ENCODE measurements at regions not wholly inside any gene's neighbourhood (a gene's known extent, or its start where the extent isn't known, plus 50 kb on each side); places are given as distances from the start of the nearest gene placed in this dataset.

- no peak for DNase-seq
These were observed 125.9 kb upstream of the OSMR start for GRCh38 chr5:38719916-38720315.

GRCh38 chr5:38720554-38721361 is 125.1 kb upstream of the OSMR start:
- no peak for DNase-seq

- DNase-seq = no peak
These were observed 122.9 kb upstream of the OSMR start for GRCh38 chr5:38722918-38723317.

DNA sequence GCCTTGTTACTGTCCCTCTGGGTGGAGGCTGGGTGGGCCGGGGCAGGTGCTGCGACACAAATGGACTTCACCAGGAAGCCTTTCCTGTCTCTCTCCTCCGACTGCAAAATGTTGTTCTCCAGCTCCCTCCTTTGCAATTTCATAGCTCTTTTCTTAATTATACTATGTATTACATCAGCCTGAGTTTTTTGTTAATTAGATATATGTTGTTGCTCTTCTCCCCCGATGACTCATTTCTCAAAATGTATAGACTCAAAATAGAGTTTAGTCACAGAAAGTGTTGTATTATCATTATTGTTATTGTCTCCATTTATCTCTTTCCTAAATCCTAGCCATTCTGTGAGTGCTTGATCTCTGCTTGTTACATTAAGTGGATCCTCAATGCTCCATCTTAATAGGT is 122.4 kb upstream of the OSMR start:
- no peak for DNase-seq

GRCh38 chr5:38724301-38725030 is 121.3 kb upstream of the OSMR start:
- DNase-seq = no peak

GRCh38 chr5:38725371-38725865 is 120.4 kb upstream of the OSMR start:
- no peak for DNase-seq

DNA sequence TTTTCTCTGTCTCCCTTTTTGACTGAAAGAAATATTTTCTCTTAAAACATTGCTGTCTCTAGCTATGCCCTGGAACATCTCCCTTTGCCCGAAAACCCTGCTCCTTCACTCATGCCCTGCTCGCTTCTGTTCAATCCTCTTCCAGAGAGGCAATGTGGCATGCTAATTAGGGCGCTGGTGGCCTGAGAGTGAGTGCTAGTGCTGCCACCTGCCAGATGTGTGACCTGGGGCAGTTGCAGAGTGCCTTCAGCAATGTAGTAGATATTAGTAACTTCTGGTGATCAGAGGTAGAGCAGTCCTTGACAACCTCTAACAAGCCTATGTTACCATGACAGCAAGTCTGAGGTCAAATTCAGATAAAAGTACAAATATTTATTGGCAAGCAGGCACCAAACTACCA is 119.5 kb upstream of the OSMR start:
- no peak for DNase-seq

- DNase-seq = no peak
These were observed 117.8 kb upstream of the OSMR start for GRCh38 chr5:38728029-38728428.

DNA sequence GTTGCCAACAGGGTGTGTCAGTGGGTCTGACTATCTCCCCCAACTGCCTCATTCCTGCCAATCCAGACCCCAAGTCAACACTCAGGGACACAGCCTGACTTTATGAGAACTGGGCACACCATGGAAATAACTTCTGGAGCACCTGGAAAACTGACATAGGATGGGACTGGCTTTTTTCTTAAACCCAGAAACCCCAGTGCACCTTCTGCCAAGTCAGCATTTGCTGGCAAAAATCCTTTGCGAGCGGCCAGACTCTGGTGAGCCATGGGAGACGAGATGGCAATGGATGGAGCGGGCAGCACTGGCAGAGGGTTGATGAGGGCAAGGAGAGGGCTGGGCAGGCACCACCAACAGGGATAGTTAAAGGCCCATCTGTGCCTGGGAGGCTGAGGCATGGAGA is 114.4 kb upstream of the OSMR start:
- no peak for DNase-seq

DNA sequence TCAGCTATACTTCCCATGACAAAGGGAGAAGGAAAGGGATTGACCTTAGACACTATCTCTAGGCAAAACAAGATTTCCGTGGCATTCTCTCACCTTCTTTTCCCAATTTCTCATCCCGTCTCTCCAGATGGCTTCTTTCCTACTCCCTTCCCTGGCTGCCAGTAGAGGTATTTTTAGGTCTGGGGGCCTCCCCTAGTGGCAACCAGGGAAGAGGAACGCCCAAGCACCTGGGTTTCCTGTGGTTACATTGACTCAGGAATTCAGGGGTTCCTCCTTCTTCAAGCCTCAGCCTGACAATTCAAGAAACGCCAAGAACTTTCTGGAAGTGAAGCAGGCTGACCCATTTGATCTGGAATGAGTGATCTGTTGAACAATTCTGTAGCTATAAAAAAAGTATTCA is 111.5 kb upstream of the OSMR start:
- DNase-seq = no peak

GRCh38 chr5:38736089-38736488 is 109.7 kb upstream of the OSMR start:
- DNase-seq = no peak

DNA sequence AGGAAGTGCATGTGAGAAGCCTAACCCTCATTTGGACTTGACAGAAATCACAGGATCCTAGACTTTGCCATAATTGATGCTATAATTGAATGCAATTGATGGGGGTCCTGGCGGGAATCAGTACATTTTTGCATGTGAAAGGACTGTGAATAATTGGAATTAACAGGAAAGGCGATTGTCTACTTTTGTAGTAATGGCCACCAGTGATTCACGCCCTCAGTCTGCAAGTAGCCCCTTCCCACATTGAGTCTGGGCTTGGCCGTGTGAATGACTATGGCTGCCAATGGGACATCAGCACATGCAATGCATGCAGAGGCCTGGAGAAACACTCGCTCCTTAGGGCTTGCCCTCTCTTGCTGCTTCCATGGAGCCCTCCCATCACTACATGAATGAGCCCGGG is 107.8 kb upstream of the OSMR start:
- DNase-seq = no peak

GRCh38 chr5:38739011-38739704 is 106.7 kb upstream of the OSMR start:
- peak; percentile 36 for DNase-seq

DNA sequence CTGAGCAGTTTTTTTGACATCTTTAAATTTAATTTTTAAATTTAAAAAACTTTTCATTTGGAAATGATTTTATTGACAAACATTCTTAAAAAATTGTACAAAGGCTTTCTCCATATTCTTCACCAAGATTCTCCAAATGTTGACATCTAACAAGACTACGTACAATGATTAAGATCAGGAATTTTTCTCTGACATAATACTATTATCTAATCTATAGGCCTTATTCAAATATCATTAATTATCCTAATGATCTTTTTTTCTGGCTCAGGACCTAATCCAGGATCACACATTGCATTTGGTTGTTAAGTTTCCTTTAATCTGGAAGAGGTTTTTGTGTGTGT is 106.1 kb upstream of the OSMR start:
- DNase-seq = no peak

- no peak for DNase-seq
These were observed 103.0 kb upstream of the OSMR start for GRCh38 chr5:38742821-38743220.

GRCh38 chr5:38743562-38743961 is 102.2 kb upstream of the OSMR start:
- DNase-seq = no peak

DNA sequence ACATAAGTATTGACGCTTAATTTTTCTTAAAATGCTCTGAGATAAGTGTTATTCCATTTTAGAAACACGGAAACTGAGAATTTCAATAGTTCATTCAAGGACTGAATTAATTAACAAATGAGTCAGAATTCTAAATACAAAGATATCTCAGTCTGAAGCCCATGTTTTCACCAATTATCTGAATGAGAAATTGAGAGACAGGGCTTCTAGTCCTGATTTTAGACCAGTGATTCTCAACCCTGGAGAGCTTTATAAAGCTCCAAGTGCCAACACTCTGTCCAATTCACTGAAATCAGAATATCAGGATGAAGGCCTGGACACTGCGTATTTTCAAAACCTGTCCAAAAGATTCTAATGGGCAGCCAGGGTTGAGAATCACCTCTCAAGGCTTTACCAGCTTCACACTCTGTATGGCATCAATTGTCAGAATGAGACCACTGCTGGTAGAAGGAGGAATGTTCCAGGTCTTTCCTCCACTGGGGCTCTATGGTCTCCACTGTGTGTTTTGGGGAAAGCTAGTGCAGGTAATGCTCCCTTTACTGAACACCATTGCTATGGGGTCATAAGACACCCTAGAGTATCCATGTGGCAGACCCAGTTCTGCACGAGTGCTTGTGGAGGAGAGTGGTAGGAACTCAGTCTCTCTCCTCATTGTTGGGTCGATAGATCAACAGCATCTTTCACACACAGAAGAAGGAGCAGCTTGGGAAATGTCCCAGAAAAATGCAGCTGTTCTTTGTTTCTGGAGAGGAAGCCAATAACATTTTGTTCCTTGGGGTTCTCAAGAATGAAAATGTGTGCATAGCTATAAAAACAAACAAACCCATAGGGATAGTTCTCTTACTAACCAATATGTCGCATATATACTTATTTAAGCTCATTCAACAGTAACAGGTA is 99.7 kb upstream of the OSMR start:
- DNase-seq = no peak

DNA sequence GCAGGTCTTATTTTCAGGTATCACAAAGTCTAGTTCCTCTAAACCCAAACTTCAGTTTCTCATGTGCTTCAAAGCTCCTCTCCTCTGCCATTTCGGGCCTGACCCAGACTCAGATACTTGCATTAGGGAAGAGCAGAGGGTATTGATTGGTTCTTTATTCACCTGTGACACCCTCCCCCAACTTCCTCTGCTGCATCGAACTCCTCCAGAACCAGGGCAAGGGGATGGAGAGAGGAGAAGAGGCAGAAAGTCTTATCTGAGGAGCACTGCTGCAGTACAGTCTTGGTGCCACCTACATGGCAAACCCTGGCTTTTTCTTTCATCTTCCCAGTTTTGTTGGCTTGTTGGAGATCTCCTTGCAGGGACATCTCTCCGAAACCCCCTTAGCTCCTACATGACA is 96.0 kb upstream of the OSMR start:
- no peak for DNase-seq

DNA sequence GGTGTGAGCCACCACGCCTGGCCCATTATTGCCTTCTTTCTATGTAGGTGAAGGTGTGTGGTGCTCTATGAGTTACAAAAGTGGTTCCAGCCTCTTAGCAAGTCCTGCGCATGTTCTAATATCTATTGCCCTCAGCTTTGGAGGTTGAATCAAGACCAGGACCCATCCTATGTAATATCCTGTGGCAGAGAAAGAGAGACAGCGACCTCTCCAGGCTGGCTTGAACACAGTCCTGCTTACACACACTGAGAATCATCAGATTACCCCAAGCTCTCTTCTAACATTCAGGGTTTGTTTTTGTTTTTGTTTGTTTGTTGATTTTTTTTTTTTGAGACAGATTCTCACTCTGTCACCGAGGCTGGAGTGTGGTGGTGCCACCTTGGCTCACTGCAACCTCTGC is 94.7 kb upstream of the OSMR start:
- DNase-seq = no peak

GRCh38 chr5:38752012-38752536 is 93.7 kb upstream of the OSMR start:
- DNase-seq = no peak

DNA sequence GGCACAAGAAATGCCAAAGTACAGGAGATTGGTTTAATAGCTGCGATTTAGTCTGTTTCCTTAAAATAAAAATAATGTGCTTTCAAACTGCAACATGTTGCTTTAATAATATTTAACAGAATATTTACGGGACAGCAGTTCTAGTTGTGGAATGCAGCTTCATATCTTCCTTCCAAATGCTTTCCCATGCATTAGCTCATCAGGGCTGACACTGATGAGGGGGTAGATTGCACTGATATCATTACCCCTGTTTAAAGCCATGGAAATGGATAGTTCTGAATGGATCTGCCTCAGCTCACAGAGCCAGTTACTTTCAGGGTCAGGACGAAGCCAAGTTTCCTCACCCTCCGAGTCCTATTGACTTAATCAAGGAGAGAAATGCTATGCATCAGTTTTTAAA is 93.2 kb upstream of the OSMR start:
- DNase-seq = no peak

GRCh38 chr5:38753141-38753540 is 92.7 kb upstream of the OSMR start:
- DNase-seq = no peak

DNA sequence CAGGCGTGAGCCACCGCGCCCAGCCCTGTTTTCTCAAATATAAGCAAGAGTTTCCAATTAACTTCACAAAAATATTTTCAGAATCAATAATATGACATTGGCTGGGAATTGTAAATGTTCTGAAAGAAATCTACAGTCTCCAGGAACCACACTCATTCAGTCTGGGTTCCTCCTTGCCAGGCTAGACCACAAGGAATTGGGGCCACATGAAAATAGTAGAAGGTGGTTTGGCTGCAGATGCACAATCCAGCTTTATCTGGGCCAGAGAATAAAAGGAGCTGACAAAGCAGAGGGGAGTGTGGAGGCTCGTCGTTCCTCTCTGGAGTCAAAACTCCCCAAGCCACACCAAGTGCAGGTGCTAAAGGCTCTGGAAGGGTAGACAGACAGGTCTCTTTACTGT is 92.0 kb upstream of the OSMR start:
- no peak for DNase-seq

Measured in DMS153 (cell line).